GM19438 (cell line): ENCODE measurements at regions not wholly inside any gene's neighbourhood (a gene's known extent, or its start where the extent isn't known, plus 50 kb on each side); places are given as distances from the start of the nearest gene placed in this dataset.

Source experiments
- ATAC-seq: cut with Tn5 transposase; IDR thresholded peaks from one replicate; pipeline ENCODE4 v1.9.1; 2021; ENCODE audit warnings: low read depth; ENCODE audit not compliant: unreplicated experiment

DNA sequence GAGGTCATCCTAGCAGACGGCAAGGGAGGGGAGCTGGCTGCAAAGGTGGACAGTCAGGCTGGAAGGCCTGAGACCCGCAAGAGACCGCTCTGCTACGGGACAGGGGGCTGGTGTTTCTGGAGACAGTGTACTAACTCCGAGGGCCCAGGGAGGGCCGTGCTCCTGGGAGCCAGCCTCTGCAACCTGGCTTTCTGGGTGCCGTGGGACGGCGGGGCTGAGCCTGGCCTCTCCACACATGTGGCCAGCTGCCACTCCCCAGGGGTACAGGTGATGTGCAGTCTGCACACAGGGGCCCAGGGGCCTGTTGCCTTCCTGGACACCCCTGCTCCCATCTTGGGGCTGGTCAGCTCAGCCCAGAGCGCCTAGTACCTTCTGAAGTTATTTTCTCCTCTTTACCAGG lies 92.2 kb downstream of the MRPL36 start:
- no peak for ATAC-seq

- no peak for ATAC-seq
Measured at GRCh38 chr5:1706428-1706827, 93.2 kb downstream of the MRPL36 start.

DNA sequence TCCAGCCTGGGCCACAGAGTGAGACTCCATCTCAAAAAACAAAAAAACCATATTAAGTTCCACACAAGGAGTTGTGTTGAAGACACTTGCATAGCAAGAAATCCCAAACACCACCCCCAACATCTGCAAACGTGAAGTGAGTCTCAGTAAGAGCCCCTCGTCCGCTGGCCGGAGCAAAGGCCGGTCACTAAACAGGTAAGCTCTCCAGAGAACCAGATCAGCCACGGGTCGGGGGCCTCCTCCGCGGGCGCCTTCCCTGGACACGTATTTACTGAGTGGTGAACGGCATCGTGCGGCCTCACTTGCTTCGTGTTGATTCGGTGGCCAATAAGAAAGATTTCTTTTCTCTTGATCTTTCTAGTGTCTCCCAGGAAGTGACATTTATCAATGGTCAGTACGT lies 93.6 kb downstream of the MRPL36 start:
- ATAC-seq, result no peak

DNA sequence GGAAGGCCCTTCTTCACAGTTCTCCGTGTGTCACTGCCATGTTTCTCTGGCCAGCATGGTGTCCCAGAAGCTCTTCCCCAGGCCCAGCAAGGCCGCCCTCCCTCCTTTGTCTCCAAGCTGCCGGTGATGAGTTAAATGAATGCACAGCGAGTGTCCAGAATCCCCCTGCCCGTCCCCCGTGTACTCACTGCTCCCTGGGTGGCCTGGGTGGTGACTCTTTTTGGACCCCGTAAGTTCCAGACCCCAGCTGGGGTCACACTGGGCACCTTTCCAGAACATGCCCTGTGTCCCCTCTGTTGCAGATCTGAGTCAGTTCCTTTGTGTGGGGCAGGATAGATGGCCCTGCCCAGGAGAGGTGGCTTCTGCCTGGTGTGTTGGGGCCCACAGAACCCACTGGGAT lies 95.0 kb downstream of the MRPL36 start:
- ATAC-seq, result no peak

DNA sequence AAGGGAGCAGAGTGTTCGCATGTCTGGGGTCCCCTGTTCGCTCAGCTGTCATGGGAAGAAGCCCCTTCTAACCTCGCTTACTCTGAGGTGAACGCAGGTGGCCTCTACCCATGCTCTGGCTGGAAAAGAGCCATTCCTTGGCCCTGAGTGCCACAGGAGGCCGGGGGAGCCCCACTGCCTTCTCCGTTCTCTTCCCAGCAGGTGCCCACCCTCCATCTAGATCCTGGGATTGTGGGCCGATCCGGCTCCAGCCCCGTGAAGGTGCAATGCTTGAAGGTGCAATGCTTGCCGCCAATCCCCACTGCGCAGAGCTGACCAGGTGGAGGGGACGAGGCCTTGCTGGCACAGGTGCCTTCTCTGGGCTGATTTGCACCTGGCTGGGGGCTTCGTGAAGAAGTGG lies 95.4 kb downstream of the MRPL36 start:
- ATAC-seq, result no peak

- no peak for ATAC-seq
Measured at GRCh38 chr5:1703352-1704050, 96.1 kb downstream of the MRPL36 start.

DNA sequence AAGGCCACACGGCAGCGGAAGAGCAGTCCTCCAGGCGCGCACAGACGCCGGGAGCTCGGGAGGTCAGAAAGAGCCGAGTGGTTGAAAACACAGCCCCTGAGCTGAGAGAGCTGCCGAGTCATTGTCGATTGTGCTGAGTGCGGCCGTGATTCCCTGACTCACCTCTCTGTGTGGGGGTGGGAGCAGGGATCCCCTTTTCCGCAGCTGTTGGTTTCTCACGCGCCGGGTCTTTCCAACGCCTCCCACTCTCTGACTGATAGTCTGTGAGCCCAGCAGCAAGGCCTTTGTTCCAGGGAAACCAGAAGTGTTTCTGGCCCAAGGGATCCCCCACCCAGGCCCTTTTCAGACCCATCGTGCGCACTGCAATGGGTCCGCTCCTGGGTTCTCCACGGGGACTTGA lies 97.3 kb downstream of the MRPL36 start:
- no peak for ATAC-seq

GRCh38 chr5:1701884-1702283 lies 97.8 kb downstream of the MRPL36 start:
- ATAC-seq, result no peak

DNA sequence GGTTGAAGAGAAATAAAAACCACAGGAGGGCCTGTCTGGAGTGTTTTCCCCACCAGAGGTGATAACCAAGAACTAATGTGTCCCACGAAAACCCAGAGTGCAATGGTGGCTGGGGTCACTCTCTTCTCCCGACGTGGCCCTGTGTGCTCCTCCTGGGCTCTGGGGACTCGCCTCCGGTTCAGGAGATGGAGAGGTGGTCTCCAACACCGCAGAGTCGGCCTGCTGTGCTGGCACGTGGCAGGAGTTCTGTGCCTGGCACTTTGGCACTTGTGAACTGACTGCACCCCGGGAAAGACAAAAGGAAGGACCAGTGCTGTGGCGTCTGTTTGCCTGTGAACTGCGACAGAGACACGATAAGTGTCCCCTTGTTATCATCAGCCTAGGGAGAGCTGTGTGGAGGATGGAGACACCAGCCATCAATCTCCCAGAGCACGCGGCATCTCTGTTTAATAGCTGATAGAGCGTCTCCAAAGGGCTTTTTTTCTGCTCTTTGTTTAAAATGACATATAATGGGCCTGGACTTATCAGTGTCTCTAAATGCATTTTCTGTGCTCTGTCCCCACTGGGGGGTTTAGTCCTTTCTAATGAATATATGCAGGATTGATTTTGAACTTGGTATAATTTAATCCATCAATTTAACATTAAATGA lies 98.3 kb downstream of the MRPL36 start:
- ATAC-seq, result no peak

- no peak for ATAC-seq
Measured at GRCh38 chr5:1699394-1699793, 100.2 kb downstream of the MRPL36 start.

DNA sequence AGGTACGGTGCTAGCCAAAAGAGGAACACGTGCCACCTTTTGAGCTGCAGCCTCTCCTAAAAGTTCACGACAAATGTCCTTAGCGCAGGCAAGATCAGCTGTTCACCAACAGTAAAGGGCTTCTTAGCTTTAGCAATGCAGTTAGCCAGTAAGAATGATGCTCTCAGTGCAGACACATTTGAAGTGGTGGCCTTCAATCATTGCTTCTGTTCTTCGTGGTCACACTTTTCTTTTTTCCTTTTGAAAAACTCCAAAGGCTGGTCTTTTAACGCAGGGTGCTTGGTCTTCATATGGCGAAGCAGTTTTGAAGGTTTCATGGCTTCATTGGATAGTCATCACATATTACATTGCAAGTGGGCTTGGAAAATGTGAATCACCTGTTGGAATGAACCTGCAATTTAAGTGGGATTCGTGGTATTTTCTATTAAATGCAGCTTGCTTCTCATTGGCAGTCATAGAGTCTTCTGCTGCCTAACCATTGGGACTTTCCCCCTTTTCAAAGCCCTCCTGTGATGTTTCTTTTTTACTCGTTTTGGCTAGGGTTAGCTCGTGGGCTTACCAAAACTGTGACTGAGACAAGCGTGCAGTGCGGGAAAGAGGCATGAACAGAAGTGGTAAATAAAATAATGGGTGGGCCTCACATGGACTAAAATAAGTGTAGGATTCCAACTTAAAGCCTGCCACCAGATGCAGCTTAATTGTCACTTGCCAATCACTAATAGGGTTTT lies 100.9 kb downstream of the MRPL36 start:
- no peak for ATAC-seq

DNA sequence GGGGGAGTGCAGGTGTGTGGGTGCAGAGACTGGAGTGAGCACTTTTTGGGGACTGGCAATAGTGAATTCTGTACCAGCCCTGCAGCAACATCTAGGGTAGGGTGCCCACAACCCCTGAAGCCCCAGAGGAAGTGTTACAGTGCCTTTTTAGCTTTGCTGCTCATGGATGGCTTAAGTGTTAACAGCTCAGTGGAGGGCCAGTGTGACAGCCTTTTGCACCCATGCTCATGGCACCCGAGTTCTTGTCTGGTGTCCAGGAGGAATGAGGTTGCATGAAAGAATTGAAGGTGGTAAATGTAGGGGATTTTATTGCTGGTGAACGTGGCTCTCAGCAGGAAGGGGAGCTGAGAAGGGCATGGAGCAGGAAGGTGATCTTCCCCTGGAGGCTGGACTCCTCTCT lies 107.3 kb downstream of the MRPL36 start:
- ATAC-seq, result no peak

DNA sequence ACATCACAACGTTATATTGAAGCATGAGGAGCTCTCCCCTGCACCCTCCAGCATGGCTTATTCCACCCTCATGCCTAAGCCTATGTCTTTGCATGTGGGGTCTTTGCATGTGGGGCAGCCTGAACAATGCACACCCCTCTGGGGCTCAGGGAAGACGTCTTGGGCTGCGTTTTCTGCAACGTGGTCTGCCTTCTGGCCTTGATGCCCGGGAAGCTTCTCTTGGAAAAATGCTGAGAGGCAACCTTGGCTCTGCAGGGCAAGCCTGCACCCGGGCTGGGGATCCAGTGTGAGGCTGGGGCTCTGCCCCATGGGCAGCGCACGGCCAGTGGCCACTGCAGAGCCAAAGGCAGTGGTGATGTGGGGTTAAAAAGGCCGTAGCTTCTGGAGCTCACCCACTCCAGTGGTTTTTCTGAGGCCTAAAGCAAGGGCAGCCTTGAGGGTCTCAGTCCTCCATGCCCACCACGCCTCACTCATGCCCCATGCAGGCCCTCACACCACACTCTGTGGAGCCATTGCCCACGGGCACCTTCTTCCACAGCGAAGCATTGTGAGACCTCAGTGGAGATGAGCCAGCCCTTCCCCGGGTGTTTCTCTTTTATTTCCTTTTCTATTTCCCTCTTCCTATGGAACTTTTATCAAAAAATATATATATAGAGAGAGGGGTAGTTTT lies 112.2 kb downstream of the MRPL36 start:
- ATAC-seq, result no peak

DNA sequence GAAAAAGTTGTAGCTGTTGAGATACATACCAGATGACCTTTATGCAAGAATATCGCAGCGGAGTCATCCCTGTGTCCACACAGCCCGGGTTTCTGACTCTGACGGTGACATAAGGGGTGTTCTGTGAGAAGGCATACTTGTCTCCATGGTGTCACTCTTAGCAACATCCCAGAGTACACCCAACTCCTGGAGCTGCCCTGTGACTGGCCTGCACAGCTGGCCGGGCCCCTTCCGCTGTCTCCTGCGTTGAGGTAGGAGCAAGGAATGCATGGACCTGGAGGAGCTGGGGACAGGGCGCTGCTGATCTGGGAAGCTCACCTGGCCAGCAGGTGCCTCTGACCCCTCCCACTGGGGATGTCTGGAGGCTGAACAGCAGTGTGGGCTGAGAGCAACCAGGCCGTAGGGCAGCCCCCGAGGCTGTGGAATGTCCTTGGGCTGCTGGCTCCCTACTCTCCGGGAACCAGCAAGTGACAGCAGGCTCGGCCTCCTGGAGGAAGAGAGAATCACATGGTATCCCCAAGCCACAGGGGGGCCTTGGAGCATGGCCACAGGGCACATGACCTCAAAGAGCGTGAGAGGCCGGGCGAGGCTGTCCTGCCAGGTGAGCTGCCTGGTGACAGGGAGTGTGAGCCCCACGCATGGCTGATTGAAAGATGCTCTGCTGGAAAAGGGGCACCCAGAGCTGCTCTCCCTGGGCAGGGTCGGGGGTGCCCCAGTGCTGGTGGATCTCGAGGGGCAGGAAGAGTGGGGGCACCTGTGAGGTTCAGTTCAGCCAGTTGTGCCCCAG lies 113.4 kb downstream of the MRPL36 start:
- no peak for ATAC-seq

- ATAC-seq, result no peak
Measured at GRCh38 chr5:1685066-1685465, 114.6 kb downstream of the MRPL36 start.

GRCh38 chr5:1681955-1682354 lies 117.7 kb downstream of the MRPL36 start:
- ATAC-seq, result no peak

- ATAC-seq, result no peak
Measured at GRCh38 chr5:1673042-1673677, 126.5 kb downstream of the MRPL36 start.

DNA sequence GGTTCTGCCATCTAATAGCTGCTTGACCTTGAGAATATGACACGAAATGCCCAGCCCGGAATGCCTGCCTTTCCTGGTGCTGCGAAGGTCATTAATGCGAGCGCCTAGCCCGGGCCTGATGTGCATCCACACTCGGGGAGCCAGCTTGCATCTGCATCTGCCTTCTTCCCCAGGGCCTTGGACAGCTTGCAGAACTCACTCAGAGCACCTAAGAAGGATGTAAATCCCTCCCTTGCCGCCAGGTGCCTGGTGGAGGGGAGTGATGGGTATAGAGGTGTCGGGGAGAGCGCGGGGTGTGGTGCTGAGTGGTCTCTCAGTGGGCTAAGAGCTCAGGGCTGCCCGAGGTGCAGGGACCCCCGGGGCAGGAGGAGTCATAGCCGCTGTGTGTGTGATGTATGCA lies 127.2 kb downstream of the MRPL36 start:
- ATAC-seq, result no peak

GRCh38 chr5:1671351-1671750 lies 128.3 kb downstream of the MRPL36 start:
- no peak for ATAC-seq

DNA sequence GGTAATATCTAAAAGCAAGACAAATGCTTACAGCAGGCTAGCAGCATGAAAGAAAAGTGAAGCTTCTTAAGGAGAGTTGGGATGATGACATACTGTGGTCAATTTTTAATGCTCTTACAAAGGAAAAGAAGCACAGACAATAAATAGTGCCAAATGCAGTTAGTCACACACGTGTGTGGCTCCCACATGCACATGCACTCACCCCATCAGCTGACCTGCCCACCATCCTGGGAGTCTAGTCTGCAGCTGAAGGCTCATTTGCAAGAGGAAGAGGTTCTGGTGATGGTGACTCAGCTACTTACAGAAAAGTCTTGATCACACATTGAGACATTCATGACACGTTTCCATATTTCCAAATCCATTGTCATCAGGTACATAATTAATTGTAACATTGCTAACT lies 129.3 kb downstream of the MRPL36 start:
- ATAC-seq, result no peak
